Activated B cell treated with CpG ODN at 0.5 μM for 24 hours (primary cell): ENCODE measurements at regions not wholly inside any gene's neighbourhood (a gene's known extent, or its start where the extent isn't known, plus 50 kb on each side); places are given as distances from the start of the nearest gene placed in this dataset.

Source experiments
- ATAC-seq: fragments of 200-7000 bp; cut with Tn5 transposase; one replicate; pipeline ENCODE4 v1.10.0; 2021; ENCODE audit warnings: low read depth, mild to moderate bottlenecking, moderate library complexity
- CTCF ChIA-PET: fragments of 350-600 bp; sonication (Branson Sonifier 250); formaldehyde crosslinking; loops from one replicate; lab custom pipeline; 2021; ENCODE audit warnings: antibody characterized with exemption; lab: Charles Lee
- POLR2A ChIA-PET: fragments of 350-600 bp; sonication (Branson Sonifier 250); formaldehyde crosslinking; loops from one replicate; lab custom pipeline; 2021; ENCODE audit warnings: antibody characterized with exemption; lab: Charles Lee
- DNase-seq: peaks from one replicate; pipeline ENCODE4 v3.0.0; 2022
- H3K27ac Mint-ChIP-seq: one replicate; pipeline ENCODE4 v1.8.0; 2020; ENCODE audit warnings: mixed read lengths
- H3K27me3 Mint-ChIP-seq: one replicate; pipeline ENCODE4 v1.8.0; 2021; ENCODE audit warnings: mixed read lengths
- H3K36me3 Mint-ChIP-seq: one replicate; pipeline ENCODE4 v1.8.0; 2021; ENCODE audit warnings: low read depth, mixed read lengths
- H3K4me1 Mint-ChIP-seq: one replicate; pipeline ENCODE4 v1.8.0; 2021; ENCODE audit warnings: mixed read lengths
- H3K4me3 Mint-ChIP-seq: one replicate; pipeline ENCODE4 v1.8.0; 2020; ENCODE audit warnings: mild to moderate bottlenecking, mixed read lengths
- H3K9me3 Mint-ChIP-seq: one replicate; pipeline ENCODE4 v1.8.0; 2020; ENCODE audit warnings: mixed read lengths
- intact Hi-C: fragments of 100-400 bp; cut with micrococcal nuclease; formaldehyde crosslinking; loops from one replicate; pipeline ENCODE4 v1.15.1; 2024
- TF ChIP-seq, protein P1 (sequence below): fragments of 200-600 bp; IDR thresholded peaks from one replicate; pipeline ENCODE4 v1.8.0; 2022; ENCODE audit warnings: antibody characterized with exemption, mild to moderate bottlenecking

DNA sequence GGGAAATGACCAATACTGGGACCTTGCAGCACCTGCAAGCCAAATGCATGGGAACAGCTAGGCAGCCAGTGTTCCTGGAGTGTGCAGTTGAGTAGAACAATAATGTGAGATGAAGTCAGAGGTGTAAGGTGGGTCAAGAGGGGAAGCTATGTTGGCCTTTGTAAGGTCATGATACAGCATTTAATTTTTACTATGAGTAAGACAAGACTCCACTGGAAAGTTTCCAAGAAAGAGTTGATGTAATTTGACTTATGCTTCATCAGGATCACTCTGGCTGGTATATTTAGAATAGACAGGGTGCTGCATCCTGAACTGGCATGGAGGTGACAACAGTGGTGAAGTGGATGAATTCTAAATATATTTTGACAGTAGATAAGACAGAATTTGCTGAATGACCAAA is 744.8 kb downstream of the KCTD16 start:
- H3K36me3 Mint-ChIP-seq: no peaks in the 10 kb centered on the region
- no peak overlapping the region for H3K27ac Mint-ChIP-seq
- H3K9me3 Mint-ChIP-seq: no peaks in the 10 kb centered on the region
- intact Hi-C loops: no loop called here
- H3K27me3 Mint-ChIP-seq: no peaks in the 10 kb centered on the region
- H3K4me3 Mint-ChIP-seq: no peak overlapping the region
- POLR2A ChIA-PET: no interaction called here
- no peaks in the 10 kb centered on the region for H3K4me1 Mint-ChIP-seq
- CTCF ChIA-PET: no interaction called here
- TF ChIP-seq, protein P1, sequence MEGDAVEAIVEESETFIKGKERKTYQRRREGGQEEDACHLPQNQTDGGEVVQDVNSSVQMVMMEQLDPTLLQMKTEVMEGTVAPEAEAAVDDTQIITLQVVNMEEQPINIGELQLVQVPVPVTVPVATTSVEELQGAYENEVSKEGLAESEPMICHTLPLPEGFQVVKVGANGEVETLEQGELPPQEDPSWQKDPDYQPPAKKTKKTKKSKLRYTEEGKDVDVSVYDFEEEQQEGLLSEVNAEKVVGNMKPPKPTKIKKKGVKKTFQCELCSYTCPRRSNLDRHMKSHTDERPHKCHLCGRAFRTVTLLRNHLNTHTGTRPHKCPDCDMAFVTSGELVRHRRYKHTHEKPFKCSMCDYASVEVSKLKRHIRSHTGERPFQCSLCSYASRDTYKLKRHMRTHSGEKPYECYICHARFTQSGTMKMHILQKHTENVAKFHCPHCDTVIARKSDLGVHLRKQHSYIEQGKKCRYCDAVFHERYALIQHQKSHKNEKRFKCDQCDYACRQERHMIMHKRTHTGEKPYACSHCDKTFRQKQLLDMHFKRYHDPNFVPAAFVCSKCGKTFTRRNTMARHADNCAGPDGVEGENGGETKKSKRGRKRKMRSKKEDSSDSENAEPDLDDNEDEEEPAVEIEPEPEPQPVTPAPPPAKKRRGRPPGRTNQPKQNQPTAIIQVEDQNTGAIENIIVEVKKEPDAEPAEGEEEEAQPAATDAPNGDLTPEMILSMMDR: no peak
- DNase-seq (no peak), ATAC-seq (no peak)

DNA sequence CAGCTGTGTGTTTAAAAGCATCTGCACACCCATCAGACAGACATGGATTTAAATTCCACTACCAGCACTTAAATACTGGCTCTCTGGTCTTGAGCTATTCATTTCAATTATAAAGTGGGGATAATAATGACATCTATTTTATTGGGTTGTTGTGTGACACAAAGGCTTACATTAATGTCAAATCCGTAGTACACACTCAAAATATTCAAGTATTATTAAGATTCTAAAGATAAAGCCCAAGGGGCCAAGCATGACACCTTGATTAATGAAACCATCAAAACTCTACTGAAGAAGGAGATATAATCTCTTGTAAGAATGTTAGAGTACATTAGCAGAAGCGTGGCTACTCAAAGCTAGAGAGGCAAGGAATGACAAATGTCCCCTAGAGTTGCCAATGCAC is 743.0 kb downstream of the KCTD16 start:
- CTCF ChIA-PET: no interaction called here
- H3K36me3 Mint-ChIP-seq: no peaks in the 10 kb centered on the region
- TF ChIP-seq, protein P1: no peak
- no peaks in the 10 kb centered on the region for H3K9me3 Mint-ChIP-seq
- POLR2A ChIA-PET: no interaction called here
- intact Hi-C loops: no loop called here
- H3K27ac Mint-ChIP-seq: no peak overlapping the region
- no peak for DNase-seq
- H3K4me3 Mint-ChIP-seq: no peak overlapping the region
- H3K4me1 Mint-ChIP-seq: no peaks in the 10 kb centered on the region
- no peak for ATAC-seq
- H3K27me3 Mint-ChIP-seq: no peaks in the 10 kb centered on the region

DNA sequence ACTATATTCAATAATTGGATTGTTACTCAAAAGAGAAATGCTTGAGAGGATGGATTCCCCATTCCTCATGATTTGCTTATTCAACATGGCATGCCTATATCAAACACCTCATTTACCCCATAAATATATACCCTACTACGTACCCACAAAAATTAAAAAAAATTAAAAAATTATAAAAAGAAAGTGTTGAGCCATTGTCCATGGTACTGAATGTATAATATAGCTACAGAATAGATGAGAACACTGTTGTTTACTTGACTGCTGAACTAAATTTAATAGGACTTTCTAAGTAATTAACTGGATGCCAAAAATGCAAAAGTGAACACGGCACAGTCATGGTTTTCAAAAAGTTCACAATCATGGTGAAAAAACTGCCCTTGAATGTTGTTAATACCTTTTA is 725.8 kb downstream of the KCTD16 start:
- Mint-ChIP-seq H3K9me3 (peaks cover 13% of the 10 kb centered on the region), H3K27me3 (no peaks in the 10 kb centered on the region), H3K4me3 (no peak overlapping the region), H3K36me3 (no peaks in the 10 kb centered on the region), H3K4me1 (no peaks in the 10 kb centered on the region), H3K27ac (no peak overlapping the region)
- ChIA-PET CTCF (no interaction called here), POLR2A (no interaction called here)
- intact Hi-C loops: no loop called here
- DNase-seq (no peak), ATAC-seq (no peak)
- TF ChIP-seq, protein P1: no peak

DNA sequence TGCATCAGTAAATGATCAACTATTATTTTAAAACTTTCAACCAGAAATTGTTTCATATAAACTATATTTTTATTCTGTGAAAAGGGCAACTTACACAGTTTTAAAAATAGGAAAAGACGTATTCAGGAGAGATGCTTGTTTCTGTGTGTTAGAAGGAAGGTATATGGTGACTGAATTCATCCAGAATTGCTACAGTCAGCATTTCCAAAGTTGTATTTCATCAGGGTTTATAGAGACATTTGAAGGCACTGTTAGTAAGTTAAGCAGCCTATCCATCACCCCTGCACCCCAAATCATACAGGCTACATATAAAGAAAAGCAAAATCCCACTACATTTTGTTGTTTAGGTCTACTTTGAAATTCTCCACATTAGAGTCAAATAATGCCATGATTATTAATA is 716.0 kb downstream of the KCTD16 start:
- POLR2A ChIA-PET: no interaction called here
- ATAC-seq (no peak), DNase-seq (no peak)
- H3K4me1 Mint-ChIP-seq: no peaks in the 10 kb centered on the region
- H3K36me3 Mint-ChIP-seq: no peaks in the 10 kb centered on the region
- no peak overlapping the region for H3K4me3 Mint-ChIP-seq
- H3K27me3 Mint-ChIP-seq: no peaks in the 10 kb centered on the region
- no peak overlapping the region for H3K27ac Mint-ChIP-seq
- TF ChIP-seq, protein P1: no peak
- intact Hi-C loops: no loop called here
- H3K9me3 Mint-ChIP-seq: no peaks in the 10 kb centered on the region
- CTCF ChIA-PET: no interaction called here

DNA sequence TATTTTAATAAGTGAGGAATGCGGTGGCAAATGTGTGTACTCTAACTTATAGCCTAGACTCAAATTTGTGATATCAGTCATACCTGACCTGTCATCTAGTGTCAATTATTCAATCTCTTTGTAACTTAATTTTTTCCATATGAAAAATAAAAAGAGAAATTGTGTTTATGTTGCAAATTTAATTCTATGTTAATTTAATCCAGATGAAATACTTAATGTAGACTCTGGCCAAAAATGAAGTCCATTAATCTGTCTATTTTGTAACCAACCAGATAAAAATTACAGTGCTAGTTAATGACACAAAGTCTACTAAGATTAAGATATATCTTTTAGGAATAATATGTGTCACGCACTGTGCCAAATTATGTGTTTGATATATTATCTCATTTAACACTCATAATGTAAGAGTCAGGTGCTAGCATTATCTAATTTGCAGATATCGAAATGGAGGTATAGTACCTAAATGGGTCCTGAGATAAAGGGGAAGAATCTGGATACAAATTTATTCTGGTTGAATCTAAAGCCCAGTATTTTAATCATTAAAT is 712.1 kb downstream of the KCTD16 start:
- TF ChIP-seq, protein P1: no peak
- no peak for DNase-seq
- H3K4me1 Mint-ChIP-seq: no peaks in the 10 kb centered on the region
- H3K27ac Mint-ChIP-seq: no peak overlapping the region
- CTCF ChIA-PET: no interaction called here
- H3K4me3 Mint-ChIP-seq: no peak overlapping the region
- no peaks in the 10 kb centered on the region for H3K27me3 Mint-ChIP-seq
- no peaks in the 10 kb centered on the region for H3K9me3 Mint-ChIP-seq
- ATAC-seq: no peak
- no peaks in the 10 kb centered on the region for H3K36me3 Mint-ChIP-seq
- POLR2A ChIA-PET: no interaction called here
- intact Hi-C loops: no loop called here
